ENCODE measurements at regions not wholly inside any gene's neighbourhood (a gene's known extent, or its start where the extent isn't known, plus 50 kb on each side); places are given as distances from the start of the nearest gene placed in this dataset.

GRCh38 chr4:79472693-79473438 lies 64.8 kb upstream of the GK2 start:
- BruUV-seq (replicated peaks): no TSS peak
- POLR2A ChIA-PET: no interaction called here

GRCh38 chr4:79472036-79472435 lies 64.0 kb upstream of the GK2 start:
- Mint-ChIP-seq H3K4me3 (ENCODE audit: unreplicated experiment) (no peak overlapping the region), H3K9me3 (ENCODE audit: unreplicated experiment) (no peaks in the 10 kb centered on the region), H3K36me3 (ENCODE audit: insufficient read depth, unreplicated experiment) (no peaks in the 10 kb centered on the region), H3K27ac (ENCODE audit: unreplicated experiment) (no peak overlapping the region), H3K4me1 (ENCODE audit: low read depth, unreplicated experiment) (no peaks in the 10 kb centered on the region), H3K27me3 (ENCODE audit: insufficient read depth, unreplicated experiment) (no peaks in the 10 kb centered on the region)
- CTCF ChIA-PET: no interaction called here
- POLR2A ChIA-PET: no interaction called here
- no peak overlapping the region for H3K4me3 ChIP-seq (ENCODE audit: low read depth, low read length)
- BruUV-seq (replicated peaks): no TSS peak
- intact Hi-C loops (cut with micrococcal nuclease; ENCODE audit: unreplicated experiment): no loop called here
- no peak for TF ChIP-seq CTCF (IDR thresholded peaks at IDR 0.05; ENCODE audit: insufficient read depth in 1 of 2, low read depth in 1 of 2, low read length in 1 of 2, severe bottlenecking in 1 of 2, unreplicated experiment in 1 of 2)
- H3K36me3 ChIP-seq (ENCODE audit: control insufficient read depth, insufficient read depth, low read length): no peaks in the 10 kb centered on the region
- H3K4me1 ChIP-seq: no peaks in the 10 kb centered on the region
- no peaks in the 10 kb centered on the region for H3K9me3 ChIP-seq
- no peak for DNase-seq
- H3K27me3 ChIP-seq (replicated peaks; ENCODE audit: control insufficient read depth, insufficient read depth, low read length): no peaks in the 10 kb centered on the region

More at GRCh38 chr4:79472693-79473438, 64.8 kb upstream of the GK2 start:
- Mint-ChIP-seq H3K27me3 (ENCODE audit: insufficient read depth, unreplicated experiment) (no peaks in the 10 kb centered on the region), H3K27ac (ENCODE audit: unreplicated experiment) (no peak overlapping the region), H3K4me3 (ENCODE audit: unreplicated experiment) (no peak overlapping the region), H3K4me1 (ENCODE audit: low read depth, unreplicated experiment) (no peaks in the 10 kb centered on the region), H3K9me3 (ENCODE audit: unreplicated experiment) (no peaks in the 10 kb centered on the region), H3K36me3 (ENCODE audit: insufficient read depth, unreplicated experiment) (no peaks in the 10 kb centered on the region)
- Histone ChIP-seq H3K4me3 (ENCODE audit: low read depth, low read length) (no peak overlapping the region), H3K4me1 (no peaks in the 10 kb centered on the region), H3K27me3 (replicated peaks; ENCODE audit: control insufficient read depth, insufficient read depth, low read length) (no peaks in the 10 kb centered on the region), H3K9me3 (no peaks in the 10 kb centered on the region), H3K36me3 (ENCODE audit: control insufficient read depth, insufficient read depth, low read length) (no peaks in the 10 kb centered on the region)
- intact Hi-C loops (cut with micrococcal nuclease; ENCODE audit: unreplicated experiment): no loop called here
- no peak for DNase-seq
- no peak for TF ChIP-seq CTCF (IDR thresholded peaks at IDR 0.05; ENCODE audit: insufficient read depth in 1 of 2, low read depth in 1 of 2, low read length in 1 of 2, severe bottlenecking in 1 of 2, unreplicated experiment in 1 of 2)
- CTCF ChIA-PET: no interaction called here

- Histone ChIP-seq H3K9me3 (no peaks in the 10 kb centered on the region), H3K4me1 (no peaks in the 10 kb centered on the region), H3K36me3 (ENCODE audit: control insufficient read depth, insufficient read depth, low read length) (no peaks in the 10 kb centered on the region), H3K27me3 (replicated peaks; ENCODE audit: control insufficient read depth, insufficient read depth, low read length) (no peaks in the 10 kb centered on the region), H3K4me3 (ENCODE audit: low read depth, low read length) (no peak overlapping the region)
- intact Hi-C loops (cut with micrococcal nuclease; ENCODE audit: unreplicated experiment): no loop called here
- BruUV-seq (replicated peaks): no TSS peak
- POLR2A ChIA-PET: no interaction called here
- no peak overlapping the region for H3K4me3 Mint-ChIP-seq (ENCODE audit: unreplicated experiment)
- no peaks in the 10 kb centered on the region for H3K27me3 Mint-ChIP-seq (ENCODE audit: insufficient read depth, unreplicated experiment)
- CTCF ChIA-PET: no interaction called here
- TF ChIP-seq CTCF (IDR thresholded peaks at IDR 0.05; ENCODE audit: insufficient read depth in 1 of 2, low read depth in 1 of 2, low read length in 1 of 2, severe bottlenecking in 1 of 2, unreplicated experiment in 1 of 2): no peak
- no peaks in the 10 kb centered on the region for H3K36me3 Mint-ChIP-seq (ENCODE audit: insufficient read depth, unreplicated experiment)
- H3K27ac Mint-ChIP-seq (ENCODE audit: unreplicated experiment): no peak overlapping the region
- H3K9me3 Mint-ChIP-seq (ENCODE audit: unreplicated experiment): no peaks in the 10 kb centered on the region
- no peaks in the 10 kb centered on the region for H3K4me1 Mint-ChIP-seq (ENCODE audit: low read depth, unreplicated experiment)
- no peak for DNase-seq
Observed at GRCh38 chr4:79471309-79471708, 63.3 kb upstream of the GK2 start.
